ENCODE measurements at regions not wholly inside any gene's neighbourhood (a gene's known extent, or its start where the extent isn't known, plus 50 kb on each side); places are given as distances from the start of the nearest gene placed in this dataset.
A peak's percentile ranks its signal among the peaks of the same experiment; 100 is the strongest.

DNA sequence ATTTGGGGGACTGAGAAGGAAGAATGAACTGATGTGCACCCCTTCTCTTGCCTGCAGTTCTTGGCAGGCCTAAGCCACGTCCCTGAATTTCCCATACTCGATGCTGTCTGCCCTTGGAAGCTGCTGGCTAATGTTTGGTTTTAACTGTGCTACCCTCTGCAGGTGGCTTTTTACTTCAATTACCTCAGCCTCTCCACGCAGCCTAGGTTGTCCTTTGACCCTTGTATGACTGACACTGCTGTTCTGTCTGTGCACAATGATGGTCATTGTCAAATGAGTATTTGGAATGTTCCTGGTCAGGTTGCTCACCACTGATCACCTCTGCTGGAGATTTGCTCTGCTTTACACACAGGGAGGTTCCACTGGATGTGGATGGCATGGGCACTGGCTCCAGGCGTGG lies 137.1 kb downstream of the ZNF518B start (continued):
- TF ChIP-seq, protein P1, sequence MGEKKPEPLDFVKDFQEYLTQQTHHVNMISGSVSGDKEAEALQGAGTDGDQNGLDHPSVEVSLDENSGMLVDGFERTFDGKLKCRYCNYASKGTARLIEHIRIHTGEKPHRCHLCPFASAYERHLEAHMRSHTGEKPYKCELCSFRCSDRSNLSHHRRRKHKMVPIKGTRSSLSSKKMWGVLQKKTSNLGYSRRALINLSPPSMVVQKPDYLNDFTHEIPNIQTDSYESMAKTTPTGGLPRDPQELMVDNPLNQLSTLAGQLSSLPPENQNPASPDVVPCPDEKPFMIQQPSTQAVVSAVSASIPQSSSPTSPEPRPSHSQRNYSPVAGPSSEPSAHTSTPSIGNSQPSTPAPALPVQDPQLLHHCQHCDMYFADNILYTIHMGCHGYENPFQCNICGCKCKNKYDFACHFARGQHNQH (CRISPR knock-in tag; IDR thresholded peaks at IDR 0.05) = no peak
- TF ChIP-seq, protein P2, sequence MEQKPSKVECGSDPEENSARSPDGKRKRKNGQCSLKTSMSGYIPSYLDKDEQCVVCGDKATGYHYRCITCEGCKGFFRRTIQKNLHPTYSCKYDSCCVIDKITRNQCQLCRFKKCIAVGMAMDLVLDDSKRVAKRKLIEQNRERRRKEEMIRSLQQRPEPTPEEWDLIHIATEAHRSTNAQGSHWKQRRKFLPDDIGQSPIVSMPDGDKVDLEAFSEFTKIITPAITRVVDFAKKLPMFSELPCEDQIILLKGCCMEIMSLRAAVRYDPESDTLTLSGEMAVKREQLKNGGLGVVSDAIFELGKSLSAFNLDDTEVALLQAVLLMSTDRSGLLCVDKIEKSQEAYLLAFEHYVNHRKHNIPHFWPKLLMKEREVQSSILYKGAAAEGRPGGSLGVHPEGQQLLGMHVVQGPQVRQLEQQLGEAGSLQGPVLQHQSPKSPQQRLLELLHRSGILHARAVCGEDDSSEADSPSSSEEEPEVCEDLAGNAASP (CRISPR knock-in tag; IDR thresholded peaks at IDR 0.05; ENCODE audit: borderline replicate concordance) = peak; percentile 43; the same call in 1 of the 2 replicates
- TF ChIP-seq ZNF317 (CRISPR knock-in tag; IDR thresholded peaks at IDR 0.05) (no peak), ZNF83 (CRISPR knock-in tag; IDR thresholded peaks at IDR 0.05; ENCODE audit: borderline replicate concordance) (no peak), ZNF441 (CRISPR knock-in tag; IDR thresholded peaks at IDR 0.05; ENCODE audit: borderline replicate concordance) (no peak), ZNF782 (CRISPR knock-in tag; IDR thresholded peaks at IDR 0.05; ENCODE audit: borderline replicate concordance) (peak; percentile 32; the same call in 1 of the 2 replicates), ATF2 (CRISPR knock-in tag; IDR thresholded peaks at IDR 0.05) (peak; percentile 36; the same call in 1 of the 2 replicates), ZFP41 (CRISPR knock-in tag; IDR thresholded peaks at IDR 0.05; ENCODE audit: borderline replicate concordance) (no peak), ARID4A (CRISPR knock-in tag; IDR thresholded peaks at IDR 0.05; ENCODE audit: borderline replicate concordance) (no peak), CSRNP2 (CRISPR knock-in tag; conservative IDR thresholded peaks at IDR 0.05; ENCODE audit: low read depth) (no peak), FOSL2 (CRISPR knock-in tag; IDR thresholded peaks at IDR 0.05) (0 out of 2 replicates have a peak, but pooled peaks have one; percentile 11), ZNF30 (CRISPR knock-in tag; IDR thresholded peaks at IDR 0.05) (no peak), NCOA1 (CRISPR knock-in tag; IDR thresholded peaks at IDR 0.05) (no peak), ZNF234 (CRISPR knock-in tag; conservative IDR thresholded peaks at IDR 0.05) (no peak), KAT2B (IDR thresholded peaks at IDR 0.05; ENCODE audit: borderline replicate concordance, low read depth, low read length) (no peak)
- TF ChIP-seq, protein P3, sequence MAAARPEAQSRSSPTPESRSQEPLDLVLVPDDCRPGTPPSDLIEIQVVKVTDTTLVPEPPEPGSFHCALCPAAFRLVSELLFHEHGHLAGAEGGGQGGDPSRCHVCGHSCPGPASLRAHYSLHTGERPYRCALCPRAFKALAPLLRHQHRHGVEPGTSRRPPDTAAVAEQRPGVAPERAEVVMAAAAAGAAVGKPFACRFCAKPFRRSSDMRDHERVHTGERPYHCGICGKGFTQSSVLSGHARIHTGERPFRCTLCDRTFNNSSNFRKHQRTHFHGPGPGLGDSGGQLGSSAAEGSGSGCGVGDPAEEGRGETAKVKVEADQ (CRISPR knock-in tag; IDR thresholded peaks at IDR 0.05; ENCODE audit: borderline replicate concordance) = no peak
